ENCODE measurements at regions not wholly inside any gene's neighbourhood (a gene's known extent, or its start where the extent isn't known, plus 50 kb on each side); places are given as distances from the start of the nearest gene placed in this dataset.

DNA sequence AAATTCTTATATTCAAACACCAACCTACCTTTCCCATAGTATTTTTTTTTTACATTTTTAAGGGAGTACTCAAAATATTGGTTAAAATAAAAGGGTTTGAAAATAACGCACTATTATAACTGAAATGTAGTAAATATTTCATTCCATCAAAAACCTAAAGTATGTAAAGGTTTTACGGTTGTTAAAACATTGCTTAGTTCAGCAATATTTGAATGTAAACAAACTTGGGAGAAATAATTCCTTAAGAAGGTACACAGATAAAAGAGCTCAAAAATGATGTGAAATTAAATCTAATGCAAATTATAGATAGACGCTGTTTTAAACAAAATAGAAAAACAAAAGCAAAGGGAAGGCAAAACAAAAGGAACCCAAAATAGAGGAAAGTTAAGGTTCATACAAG, 1476.9 kb downstream of the PCDH18 start:
- 77% methylated on average over 3 of the region's 3 CpGs for WGBS (ENCODE audit: missing lambda C conversion rate)
- Histone ChIP-seq H3K4me2 (no peak overlapping the region), H3K27ac (no peak overlapping the region), H3K4me1 (no peaks in the 10 kb centered on the region), H3K9me3 (no peaks in the 10 kb centered on the region), H3K4me3 (no peak overlapping the region)
- no peak for FAIRE-seq
- no peak for ATAC-seq
- ChIA-PET CTCF (no interaction called here), POLR2A (no interaction called here)
- DNase-seq (ENCODE audit: low read depth in 1 of 2, low spot score in 1 of 2): no peak
- TF ChIP-seq ZNF302 (CRISPR knock-in tag; IDR thresholded peaks at IDR 0.05) (no peak), MAFK (IDR thresholded peaks at IDR 0.05; ENCODE audit: partially characterized antibody) (peak; percentile 49)

DNA sequence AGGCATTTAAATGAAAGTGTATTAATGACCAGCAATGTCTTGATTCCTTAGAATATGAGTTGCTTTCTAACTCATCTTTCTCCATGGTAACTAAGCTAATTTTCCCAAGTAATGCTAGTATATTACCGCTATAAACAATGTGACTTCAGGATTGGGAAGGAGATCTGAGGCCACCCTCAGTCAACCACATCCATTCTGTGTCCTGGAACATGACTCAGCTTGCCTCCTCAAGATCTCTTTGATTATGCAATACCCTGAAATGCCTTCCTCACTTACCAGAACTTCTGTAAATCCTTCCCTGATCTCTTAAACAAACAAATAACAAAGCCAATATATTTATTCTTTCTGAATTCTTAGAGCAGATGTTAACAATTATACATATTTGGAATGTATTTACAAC, 1495.5 kb downstream of the PCDH18 start:
- ATAC-seq (no peak), FAIRE-seq (no peak), DNase-seq (ENCODE audit: low read depth in 1 of 2, low spot score in 1 of 2) (peak in 1 of 2 experiments; percentile 49)
- ChIA-PET CTCF (no interaction called here), POLR2A (no interaction called here)
- no peak overlapping the region for H3K4me3 ChIP-seq
- no peak overlapping the region for H3K4me2 ChIP-seq
- H3K4me1 ChIP-seq: no peaks in the 10 kb centered on the region
- H3K9me3 ChIP-seq: no peaks in the 10 kb centered on the region
- 42% methylated on average over 1 of the region's 1 CpG for WGBS (ENCODE audit: missing lambda C conversion rate)
- TF ChIP-seq CEBPB (IDR thresholded peaks at IDR 0.05): peak; percentile 32 to 61; a peak in 2 of 4 replicates
- TF ChIP-seq, protein P1, sequence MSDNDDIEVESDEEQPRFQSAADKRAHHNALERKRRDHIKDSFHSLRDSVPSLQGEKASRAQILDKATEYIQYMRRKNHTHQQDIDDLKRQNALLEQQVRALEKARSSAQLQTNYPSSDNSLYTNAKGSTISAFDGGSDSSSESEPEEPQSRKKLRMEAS (IDR thresholded peaks at IDR 0.05): no peak
- H3K27ac ChIP-seq: no peak overlapping the region

DNA sequence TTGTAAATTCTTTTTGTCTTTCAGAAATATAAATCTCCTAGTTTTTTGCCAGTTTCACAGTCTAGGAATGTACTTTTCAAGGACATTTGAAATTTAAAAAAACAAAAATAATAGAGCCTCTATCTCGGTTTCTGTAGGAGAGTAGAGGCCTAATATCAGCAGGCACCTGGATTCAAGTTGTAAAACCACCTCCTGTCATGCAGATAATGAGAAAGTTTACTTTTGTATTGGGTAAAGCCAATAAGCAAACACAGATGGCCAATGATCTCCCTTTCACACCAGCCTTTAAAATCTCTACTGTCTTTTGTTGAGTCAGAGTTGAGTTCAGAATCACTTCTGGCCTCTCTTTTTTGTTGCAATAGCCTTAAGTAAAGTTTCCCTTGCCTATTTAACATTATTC, 1499.9 kb downstream of the PCDH18 start:
- POLR2A ChIA-PET: no interaction called here
- DNase-seq (ENCODE audit: low read depth in 1 of 2, low spot score in 1 of 2): no peak
- Histone ChIP-seq H3K4me3 (no peak overlapping the region), H3K9me3 (no peaks in the 10 kb centered on the region), H3K4me2 (no peak overlapping the region), H3K4me1 (no peaks in the 10 kb centered on the region), H3K27ac (no peak overlapping the region)
- FAIRE-seq: no peak
- no peak for TF ChIP-seq FOXS1 (CRISPR knock-in tag; IDR thresholded peaks at IDR 0.05)
- TF ChIP-seq HDAC2 (IDR thresholded peaks at IDR 0.05): no peak
- TF ChIP-seq, protein P2, sequence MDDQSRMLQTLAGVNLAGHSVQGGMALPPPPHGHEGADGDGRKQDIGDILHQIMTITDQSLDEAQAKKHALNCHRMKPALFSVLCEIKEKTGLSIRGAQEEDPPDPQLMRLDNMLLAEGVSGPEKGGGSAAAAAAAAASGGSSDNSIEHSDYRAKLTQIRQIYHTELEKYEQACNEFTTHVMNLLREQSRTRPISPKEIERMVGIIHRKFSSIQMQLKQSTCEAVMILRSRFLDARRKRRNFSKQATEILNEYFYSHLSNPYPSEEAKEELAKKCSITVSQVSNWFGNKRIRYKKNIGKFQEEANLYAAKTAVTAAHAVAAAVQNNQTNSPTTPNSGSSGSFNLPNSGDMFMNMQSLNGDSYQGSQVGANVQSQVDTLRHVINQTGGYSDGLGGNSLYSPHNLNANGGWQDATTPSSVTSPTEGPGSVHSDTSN (IDR thresholded peaks at IDR 0.05): no peak
- TF ChIP-seq CHD2 (IDR thresholded peaks at IDR 0.05; ENCODE audit: low read length, partially characterized antibody): no peak
- TF ChIP-seq MAZ (IDR thresholded peaks at IDR 0.05; ENCODE audit: borderline replicate concordance, low read depth, low read length): no peak
- TF ChIP-seq, protein P3, sequence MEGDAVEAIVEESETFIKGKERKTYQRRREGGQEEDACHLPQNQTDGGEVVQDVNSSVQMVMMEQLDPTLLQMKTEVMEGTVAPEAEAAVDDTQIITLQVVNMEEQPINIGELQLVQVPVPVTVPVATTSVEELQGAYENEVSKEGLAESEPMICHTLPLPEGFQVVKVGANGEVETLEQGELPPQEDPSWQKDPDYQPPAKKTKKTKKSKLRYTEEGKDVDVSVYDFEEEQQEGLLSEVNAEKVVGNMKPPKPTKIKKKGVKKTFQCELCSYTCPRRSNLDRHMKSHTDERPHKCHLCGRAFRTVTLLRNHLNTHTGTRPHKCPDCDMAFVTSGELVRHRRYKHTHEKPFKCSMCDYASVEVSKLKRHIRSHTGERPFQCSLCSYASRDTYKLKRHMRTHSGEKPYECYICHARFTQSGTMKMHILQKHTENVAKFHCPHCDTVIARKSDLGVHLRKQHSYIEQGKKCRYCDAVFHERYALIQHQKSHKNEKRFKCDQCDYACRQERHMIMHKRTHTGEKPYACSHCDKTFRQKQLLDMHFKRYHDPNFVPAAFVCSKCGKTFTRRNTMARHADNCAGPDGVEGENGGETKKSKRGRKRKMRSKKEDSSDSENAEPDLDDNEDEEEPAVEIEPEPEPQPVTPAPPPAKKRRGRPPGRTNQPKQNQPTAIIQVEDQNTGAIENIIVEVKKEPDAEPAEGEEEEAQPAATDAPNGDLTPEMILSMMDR (IDR thresholded peaks at IDR 0.05): no peak
- no peak for TF ChIP-seq CBX8 (IDR thresholded peaks at IDR 0.05)
- TF ChIP-seq, protein P1 (IDR thresholded peaks at IDR 0.05): no peak
- TF ChIP-seq HOXB13 (CRISPR knock-in tag; IDR thresholded peaks at IDR 0.05; ENCODE audit: low read depth): no peak
- no peak for TF ChIP-seq MAFK (IDR thresholded peaks at IDR 0.05; ENCODE audit: partially characterized antibody)
- no peak for TF ChIP-seq ZSCAN20 (CRISPR knock-in tag; IDR thresholded peaks at IDR 0.05)
- TF ChIP-seq POLR2A (IDR thresholded peaks at IDR 0.05; ENCODE audit: low read length): no peak
- no peak for TF ChIP-seq HEYL (CRISPR knock-in tag; IDR thresholded peaks at IDR 0.05)
- TF ChIP-seq NR3C1 (IDR thresholded peaks at IDR 0.05): no peak
- 52% methylated on average over 1 of the region's 1 CpG for WGBS (ENCODE audit: missing lambda C conversion rate)
- CTCF ChIA-PET: no interaction called here
- ATAC-seq: no peak

DNA sequence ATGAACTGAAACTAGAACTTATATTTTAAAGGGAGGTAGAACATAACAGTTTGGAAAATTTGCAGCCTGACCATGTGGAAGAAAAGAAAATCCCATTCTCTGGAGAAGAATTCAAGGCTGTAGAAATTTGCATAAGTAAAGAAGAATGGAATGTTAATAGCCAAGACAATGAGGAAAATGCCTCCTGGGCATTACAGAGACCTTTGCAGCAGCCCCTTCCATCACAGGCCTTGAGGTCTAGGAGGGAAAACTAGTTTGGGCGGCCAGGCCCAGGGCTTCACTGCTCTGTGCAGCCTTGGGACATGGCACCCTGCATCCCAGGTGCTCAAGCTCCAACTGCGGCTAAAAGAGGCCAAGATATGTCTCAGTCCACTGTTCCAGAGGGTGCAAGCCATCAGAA, 1506.8 kb downstream of the PCDH18 start:
- no peaks in the 10 kb centered on the region for H3K4me1 ChIP-seq
- TF ChIP-seq, protein P4, sequence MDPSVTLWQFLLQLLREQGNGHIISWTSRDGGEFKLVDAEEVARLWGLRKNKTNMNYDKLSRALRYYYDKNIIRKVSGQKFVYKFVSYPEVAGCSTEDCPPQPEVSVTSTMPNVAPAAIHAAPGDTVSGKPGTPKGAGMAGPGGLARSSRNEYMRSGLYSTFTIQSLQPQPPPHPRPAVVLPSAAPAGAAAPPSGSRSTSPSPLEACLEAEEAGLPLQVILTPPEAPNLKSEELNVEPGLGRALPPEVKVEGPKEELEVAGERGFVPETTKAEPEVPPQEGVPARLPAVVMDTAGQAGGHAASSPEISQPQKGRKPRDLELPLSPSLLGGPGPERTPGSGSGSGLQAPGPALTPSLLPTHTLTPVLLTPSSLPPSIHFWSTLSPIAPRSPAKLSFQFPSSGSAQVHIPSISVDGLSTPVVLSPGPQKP (IDR thresholded peaks at IDR 0.05; ENCODE audit: low read depth, low read length): no peak
- no peak for ATAC-seq
- no peak overlapping the region for H3K27ac ChIP-seq
- no peak overlapping the region for H3K4me2 ChIP-seq
- DNase-seq (ENCODE audit: low read depth in 1 of 2, low spot score in 1 of 2): no peak
- WGBS (ENCODE audit: missing lambda C conversion rate): 0% methylated on average over 2 of the region's 2 CpGs
- CTCF ChIA-PET: no interaction called here
- no peak for FAIRE-seq
- POLR2A ChIA-PET: no interaction called here
- H3K9me3 ChIP-seq: no peaks in the 10 kb centered on the region
- no peak overlapping the region for H3K4me3 ChIP-seq

Data from A549 (cell line).